OCI-LY1 (cell line): ENCODE measurements at regions not wholly inside any gene's neighbourhood (a gene's known extent, or its start where the extent isn't known, plus 50 kb on each side); places are given as distances from the start of the nearest gene placed in this dataset.

Experiments used
- CTCF ChIP-seq: fragments of 200-600 bp; sonication (generic), shearing (Covaris generic); IDR thresholded peaks from 2 replicates; pipeline ENCODE4 v1.5.1; 2017; ENCODE audit warnings: mild to moderate bottlenecking, antibody characterized with exemption, low read length, moderate library complexity, mixed read lengths
- EZH2 ChIP-seq: fragments of 200-600 bp; sonication (generic), shearing (Covaris generic); IDR thresholded peaks from 2 replicates; pipeline ENCODE4 v1.8.0; 2017; ENCODE audit warnings: borderline replicate concordance, mixed run types, mild to moderate bottlenecking, antibody characterized with exemption, low read length, moderate library complexity, mixed read lengths

- TF ChIP-seq CTCF, result no peak
- no peak for TF ChIP-seq EZH2
Observed at GRCh38 chr5:155485386-155485785, 471.8 kb downstream of the KIF4B start.
